Endodermal cell (in vitro differentiated cells): ENCODE measurements at regions not wholly inside any gene's neighbourhood (a gene's known extent, or its start where the extent isn't known, plus 50 kb on each side); places are given as distances from the start of the nearest gene placed in this dataset.

Experiments
- DNase-seq: peaks from one replicate; pipeline ENCODE4 v3.0.0-alpha.2; 2017
- H3K27ac ChIP-seq: 2 replicates; pipeline ENCODE4 v1.5.1; 2013; ENCODE audit warnings: mild to moderate bottlenecking, low read depth, low read length, moderate library complexity
- H3K27me3 ChIP-seq: 2 replicates; pipeline ENCODE4 v1.6.1; 2013; ENCODE audit warnings: mild to moderate bottlenecking, low read length, moderate library complexity; ENCODE audit not compliant: insufficient read depth, control insufficient read depth, poor library complexity, severe bottlenecking
- H3K36me3 ChIP-seq: 2 replicates; pipeline ENCODE4 v1.7.0; 2013; ENCODE audit warnings: mild to moderate bottlenecking, low read length, moderate library complexity; ENCODE audit not compliant: control insufficient read depth, insufficient read depth
- H3K4me1 ChIP-seq: one replicate; pipeline ENCODE4 v1.7.0; 2013; ENCODE audit warnings: low read length; ENCODE audit not compliant: control insufficient read depth, insufficient read depth
- H3K4me3 ChIP-seq: 2 replicates; pipeline ENCODE4 v1.5.1; 2013; ENCODE audit warnings: mild to moderate bottlenecking, low read length, moderate library complexity
- H3K9ac ChIP-seq: 2 replicates; pipeline ENCODE4 v1.6.1; 2013; ENCODE audit warnings: mild to moderate bottlenecking, low read length, moderate library complexity; ENCODE audit not compliant: poor library complexity, severe bottlenecking; ENCODE audit errors: extremely low read depth
- H3K9me3 ChIP-seq: 2 replicates; pipeline ENCODE4 v1.6.1; 2013; ENCODE audit warnings: mild to moderate bottlenecking, low read length, moderate library complexity; ENCODE audit not compliant: control insufficient read depth
- H3K27ac Mint-ChIP-seq: 2 replicates; pipeline ENCODE4 v1.8.0; 2020; ENCODE audit warnings: mixed read lengths
- H3K27me3 Mint-ChIP-seq: 2 replicates; pipeline ENCODE4 v1.8.0; 2021; ENCODE audit warnings: mild to moderate bottlenecking, mixed read lengths; ENCODE audit not compliant: insufficient read depth
- H3K36me3 Mint-ChIP-seq: 2 replicates; pipeline ENCODE4 v1.8.0; 2020; ENCODE audit warnings: low read depth, mixed read lengths
- H3K4me1 Mint-ChIP-seq: 2 replicates; pipeline ENCODE4 v1.8.0; 2020; ENCODE audit warnings: mixed read lengths
- H3K4me3 Mint-ChIP-seq: 2 replicates; pipeline ENCODE4 v1.8.0; 2020; ENCODE audit warnings: mild to moderate bottlenecking, moderate library complexity, mixed read lengths
- H3K9me3 Mint-ChIP-seq: 2 replicates; pipeline ENCODE4 v1.8.0; 2020; ENCODE audit warnings: mild to moderate bottlenecking, mixed read lengths
- CTCF ChIP-seq: fragments of 200-600 bp; sonication (generic); conservative IDR thresholded peaks from 2 replicates; pipeline ENCODE4 v1.5.0; 2021; ENCODE audit warnings: antibody characterized with exemption, mild to moderate bottlenecking
- WGBS, 2 experiments: methylation state at CpG; one replicate each; pipeline versions ENCODE4 v1.1.5 to v1.1.7; 2013; ENCODE audit warnings: missing lambda C conversion rate in 2 of 2, mixed read lengths in 1 of 2; ENCODE audit not compliant: insufficient coverage in 1 of 2, insufficient read length in 1 of 2; 5-methylcytosine and 5-hydroxymethylcytosine counted together

GRCh38 chr2:66306483-66306882, 128.4 kb upstream of the MEIS1 start:
- no peaks in the 10 kb centered on the region for H3K36me3 Mint-ChIP-seq
- H3K4me3 ChIP-seq: no peak overlapping the region
- peaks cover 3% of the 10 kb centered on the region for H3K9me3 ChIP-seq
- H3K36me3 ChIP-seq: no peaks in the 10 kb centered on the region
- H3K9ac ChIP-seq: no peak overlapping the region
- H3K4me1 Mint-ChIP-seq: peaks cover 36% of the 10 kb centered on the region
- H3K27me3 ChIP-seq: no peaks in the 10 kb centered on the region
- H3K9me3 Mint-ChIP-seq: peaks cover 7% of the 10 kb centered on the region
- H3K27ac Mint-ChIP-seq: no peak overlapping the region
- no peak overlapping the region for H3K27ac ChIP-seq
- H3K27me3 Mint-ChIP-seq: peaks cover 6% of the 10 kb centered on the region
- no peak overlapping the region for H3K4me3 Mint-ChIP-seq
- 44 to 83% methylated on average over 1 of the region's 1 CpG for WGBS, 2 experiments
- DNase-seq: no peak
- peaks cover 13% of the 10 kb centered on the region for H3K4me1 ChIP-seq
- no peak for TF ChIP-seq CTCF

GRCh38 chr2:66305718-66306117, 129.2 kb upstream of the MEIS1 start:
- no peak overlapping the region for H3K4me3 ChIP-seq
- WGBS, 2 experiments: 90 to 92% methylated on average over 9 to 12 of the region's 12 CpGs
- Mint-ChIP-seq H3K27me3 (peaks cover 7% of the 10 kb centered on the region), H3K4me1 (peaks cover 41% of the 10 kb centered on the region), H3K27ac (no peak overlapping the region), H3K4me3 (no peak overlapping the region), H3K9me3 (peaks cover 4% of the 10 kb centered on the region), H3K36me3 (no peaks in the 10 kb centered on the region)
- H3K9ac ChIP-seq: no peak overlapping the region
- H3K27ac ChIP-seq: peak overlapping the region; percentile 48
- H3K36me3 ChIP-seq: no peaks in the 10 kb centered on the region
- no peak for TF ChIP-seq CTCF
- DNase-seq: no peak
- H3K4me1 ChIP-seq: peaks cover 13% of the 10 kb centered on the region
- H3K9me3 ChIP-seq: no peaks in the 10 kb centered on the region
- no peaks in the 10 kb centered on the region for H3K27me3 ChIP-seq

GRCh38 chr2:66303471-66303870, 131.5 kb upstream of the MEIS1 start:
- peaks cover 14% of the 10 kb centered on the region for H3K27me3 Mint-ChIP-seq
- Histone ChIP-seq H3K36me3 (no peaks in the 10 kb centered on the region), H3K27me3 (no peaks in the 10 kb centered on the region), H3K9ac (no peak overlapping the region), H3K4me1 (peaks cover 13% of the 10 kb centered on the region), H3K9me3 (no peaks in the 10 kb centered on the region), H3K4me3 (no peak overlapping the region), H3K27ac (no peak overlapping the region)
- H3K27ac Mint-ChIP-seq: no peak overlapping the region
- peaks cover 46% of the 10 kb centered on the region for H3K4me1 Mint-ChIP-seq
- H3K4me3 Mint-ChIP-seq: no peak overlapping the region
- no peak for TF ChIP-seq CTCF
- no peaks in the 10 kb centered on the region for H3K9me3 Mint-ChIP-seq
- DNase-seq: no peak
- H3K36me3 Mint-ChIP-seq: no peaks in the 10 kb centered on the region
- WGBS, 2 experiments: 90 to 91% methylated on average over 4 of the region's 4 CpGs
